ENCODE measurements at regions not wholly inside any gene's neighbourhood (a gene's known extent, or its start where the extent isn't known, plus 50 kb on each side); places are given as distances from the start of the nearest gene placed in this dataset.

GRCh38 chr22:49272546-49273125 is 555.0 kb downstream of the BRD1 start:
- peaks cover 0 to 15% (median 0%) of the 10 kb centered on the region in 4 experiments for H3K27me3 ChIP-seq (replicated peaks in 1 of 4; ENCODE audit: control extremely low read depth in 1 of 4, control insufficient read depth in 3 of 4, insufficient read depth in 4 of 4, low read length in 3 of 4)
- H2AFZ ChIP-seq (ENCODE audit: insufficient read depth, low read depth, low read length, poor library complexity, severe bottlenecking), result no peak overlapping the region
- no peak overlapping the region for H3K4me3 ChIP-seq (ENCODE audit: control extremely low read depth in 1 of 5, extremely low read depth in 1 of 5, insufficient read depth in 1 of 5, low read depth in 2 of 5, low read length in 4 of 5)
- H3K9me3 Mint-ChIP-seq (ENCODE audit: insufficient read depth), result no peaks in the 10 kb centered on the region
- DNase-seq, result no peak
- ChIA-PET POLR2A (no interaction called here), CTCF (no interaction called here)
- H4K20me1 ChIP-seq (ENCODE audit: control insufficient read depth, insufficient read depth, low read length, poor library complexity, severe bottlenecking), result no peaks in the 10 kb centered on the region
- no peak overlapping the region for H3K4me2 ChIP-seq (replicated peaks; ENCODE audit: low read depth, low read length, poor library complexity, severe bottlenecking)
- TF ChIP-seq CTCF (IDR thresholded peaks at IDR 0.05) (no peak), EZH2 (IDR thresholded peaks at IDR 0.05; ENCODE audit: borderline replicate concordance, insufficient read depth, low read depth, low read length, poor library complexity, severe bottlenecking) (no peak)
- H3K27ac ChIP-seq (ENCODE audit: low read length in 2 of 2), result no peak overlapping the region
- ATAC-seq (ENCODE audit: low read depth), result no peak
- H3K4me1 ChIP-seq (ENCODE audit: control insufficient read depth in 2 of 2, insufficient read depth in 2 of 2, low read length in 2 of 2), result no peaks in the 10 kb centered on the region
- H3K4me3 Mint-ChIP-seq, result no peak overlapping the region
- H3K4me1 Mint-ChIP-seq, result no peaks in the 10 kb centered on the region
- no peaks in the 10 kb centered on the region for H3K79me2 ChIP-seq (ENCODE audit: control insufficient read depth, insufficient read depth, low read length)
- no peak overlapping the region for H3K9ac ChIP-seq (ENCODE audit: low read length)
- peaks cover 28% of the 10 kb centered on the region for H3K27me3 Mint-ChIP-seq
- H3K27ac Mint-ChIP-seq, result no peak overlapping the region
- intact Hi-C loops (cut with micrococcal nuclease), result no loop called here
- H3K36me3 ChIP-seq (replicated peaks in 1 of 2; ENCODE audit: control extremely low read depth in 1 of 2, control insufficient read depth in 1 of 2, extremely low read depth in 1 of 2, insufficient read depth in 2 of 2, low read length in 1 of 2), result no peaks in the 10 kb centered on the region
- H3K9me3 ChIP-seq (ENCODE audit: control extremely low read depth in 1 of 3, control insufficient read depth in 2 of 3, insufficient read depth in 1 of 3, low read length in 2 of 3), result peaks cover 0 to 8% (median 0%) of the 10 kb centered on the region in 3 donors
- 89% methylated on average over 11 of the region's 17 CpGs for WGBS (ENCODE audit: insufficient coverage)

- peaks cover 0 to 15% (median 0%) of the 10 kb centered on the region in 4 experiments for H3K27me3 ChIP-seq (replicated peaks in 1 of 4; ENCODE audit: control extremely low read depth in 1 of 4, control insufficient read depth in 3 of 4, insufficient read depth in 4 of 4, low read length in 3 of 4)
- H3K4me3 ChIP-seq (ENCODE audit: control extremely low read depth in 1 of 5, extremely low read depth in 1 of 5, insufficient read depth in 1 of 5, low read depth in 2 of 5, low read length in 4 of 5), result no peak overlapping the region
- Mint-ChIP-seq H3K9me3 (ENCODE audit: insufficient read depth) (no peaks in the 10 kb centered on the region), H3K4me1 (no peaks in the 10 kb centered on the region), H3K4me3 (no peak overlapping the region), H3K27me3 (peaks cover 28% of the 10 kb centered on the region), H3K27ac (no peak overlapping the region)
- intact Hi-C loops (cut with micrococcal nuclease), result no loop called here
- TF ChIP-seq CTCF (IDR thresholded peaks at IDR 0.05), result no peak
- TF ChIP-seq EZH2 (IDR thresholded peaks at IDR 0.05; ENCODE audit: borderline replicate concordance, insufficient read depth, low read depth, low read length, poor library complexity, severe bottlenecking), result no peak
- H3K36me3 ChIP-seq (replicated peaks in 1 of 2; ENCODE audit: control extremely low read depth in 1 of 2, control insufficient read depth in 1 of 2, extremely low read depth in 1 of 2, insufficient read depth in 2 of 2, low read length in 1 of 2), result no peaks in the 10 kb centered on the region
- ChIA-PET POLR2A (no interaction called here), CTCF (no interaction called here)
- no peak overlapping the region for H2AFZ ChIP-seq (ENCODE audit: insufficient read depth, low read depth, low read length, poor library complexity, severe bottlenecking)
- H4K20me1 ChIP-seq (ENCODE audit: control insufficient read depth, insufficient read depth, low read length, poor library complexity, severe bottlenecking), result no peaks in the 10 kb centered on the region
- no peak overlapping the region for H3K4me2 ChIP-seq (replicated peaks; ENCODE audit: low read depth, low read length, poor library complexity, severe bottlenecking)
- DNase-seq (no peak), ATAC-seq (ENCODE audit: low read depth) (no peak)
- H3K9ac ChIP-seq (ENCODE audit: low read length), result no peak overlapping the region
- no peak overlapping the region for H3K27ac ChIP-seq (ENCODE audit: low read length in 2 of 2)
- 65% methylated on average over 5 of the region's 5 CpGs for WGBS (ENCODE audit: insufficient coverage)
- no peaks in the 10 kb centered on the region for H3K79me2 ChIP-seq (ENCODE audit: control insufficient read depth, insufficient read depth, low read length)
- H3K4me1 ChIP-seq (ENCODE audit: control insufficient read depth in 2 of 2, insufficient read depth in 2 of 2, low read length in 2 of 2), result no peaks in the 10 kb centered on the region
- peaks cover 0 to 8% (median 0%) of the 10 kb centered on the region in 3 donors for H3K9me3 ChIP-seq (ENCODE audit: control extremely low read depth in 1 of 3, control insufficient read depth in 2 of 3, insufficient read depth in 1 of 3, low read length in 2 of 3)
Measured at GRCh38 chr22:49271831-49272230, 555.8 kb downstream of the BRD1 start.
